Activated T-cell treated with anti-CD3 and anti-CD28 coated beads, Interleukin-2, amount 50 U/mL, for 72 hours (primary cell): ENCODE measurements at regions not wholly inside any gene's neighbourhood (a gene's known extent, or its start where the extent isn't known, plus 50 kb on each side); places are given as distances from the start of the nearest gene placed in this dataset.
A peak's percentile ranks its signal among the peaks of the same experiment; 100 is the strongest.

Experiments
- ATAC-seq, 2 donors: fragments of 150-1000 bp; cut with Tn5 transposase; replicated peaks in 1 of 2; 2 replicates each; pipeline ENCODE4 v1.10.0; 2021; ENCODE audit warnings: moderate library complexity in 2 of 2, mild to moderate bottlenecking in 1 of 2
- DNase-seq, 2 donors: peaks; one replicate each; pipeline ENCODE4 v3.0.0; 2021 to 2022; ENCODE audit warnings: mixed read lengths in 1 of 2
- H3K27ac Mint-ChIP-seq: one replicate; pipeline ENCODE4 v1.8.0; 2022; ENCODE audit warnings: mild to moderate bottlenecking, moderate library complexity, mixed read lengths
- H3K27me3 Mint-ChIP-seq: one replicate; pipeline ENCODE4 v1.8.0; 2022; ENCODE audit warnings: low read depth, mixed read lengths
- H3K36me3 Mint-ChIP-seq, 2 donors: one replicate each; pipeline ENCODE4 v1.8.0; 2022; ENCODE audit warnings: mixed read lengths in 2 of 2, mild to moderate bottlenecking in 1 of 2; ENCODE audit not compliant: insufficient read depth in 2 of 2
- H3K4me1 Mint-ChIP-seq: one replicate; pipeline ENCODE4 v1.8.0; 2022; ENCODE audit warnings: low read depth, mixed read lengths
- H3K4me3 Mint-ChIP-seq, 2 donors: one replicate each; pipeline ENCODE4 v1.8.0; 2022; ENCODE audit warnings: mild to moderate bottlenecking in 2 of 2, mixed read lengths in 2 of 2, moderate library complexity in 2 of 2
- H3K9me3 Mint-ChIP-seq, 2 donors: one replicate each; pipeline ENCODE4 v1.8.0; 2022; ENCODE audit warnings: mixed read lengths in 2 of 2

GRCh38 chr1:48105165-48105564 is 108.0 kb upstream of the TRABD2B start:
- no peak overlapping the region for H3K27ac Mint-ChIP-seq
- ATAC-seq, result no peak
- peaks cover 14% of the 10 kb centered on the region for H3K27me3 Mint-ChIP-seq
- peaks cover 8% of the 10 kb centered on the region for H3K4me1 Mint-ChIP-seq
- H3K36me3 Mint-ChIP-seq, result no peaks in the 10 kb centered on the region
- no peak overlapping the region for H3K4me3 Mint-ChIP-seq
- DNase-seq, result no peak
- no peaks in the 10 kb centered on the region for H3K9me3 Mint-ChIP-seq

- H3K36me3 Mint-ChIP-seq, result no peaks in the 10 kb centered on the region
- no peaks in the 10 kb centered on the region for H3K9me3 Mint-ChIP-seq
- peaks cover 8% of the 10 kb centered on the region for H3K4me1 Mint-ChIP-seq
- no peak for ATAC-seq
- H3K27ac Mint-ChIP-seq, result no peak overlapping the region
- H3K27me3 Mint-ChIP-seq, result peaks cover 9% of the 10 kb centered on the region
- DNase-seq, result no peak
- no peak overlapping the region for H3K4me3 Mint-ChIP-seq
Measured at GRCh38 chr1:48103495-48103894, 106.3 kb upstream of the TRABD2B start.

- Mint-ChIP-seq H3K9me3 (no peaks in the 10 kb centered on the region), H3K27ac (no peak overlapping the region), H3K27me3 (peaks cover 16% of the 10 kb centered on the region), H3K4me1 (peaks cover 6% of the 10 kb centered on the region), H3K36me3 (no peaks in the 10 kb centered on the region), H3K4me3 (no peak overlapping the region)
- DNase-seq (no peak), ATAC-seq (no peak)
Measured at GRCh38 chr1:48102766-48103165, 105.6 kb upstream of the TRABD2B start.

DNA sequence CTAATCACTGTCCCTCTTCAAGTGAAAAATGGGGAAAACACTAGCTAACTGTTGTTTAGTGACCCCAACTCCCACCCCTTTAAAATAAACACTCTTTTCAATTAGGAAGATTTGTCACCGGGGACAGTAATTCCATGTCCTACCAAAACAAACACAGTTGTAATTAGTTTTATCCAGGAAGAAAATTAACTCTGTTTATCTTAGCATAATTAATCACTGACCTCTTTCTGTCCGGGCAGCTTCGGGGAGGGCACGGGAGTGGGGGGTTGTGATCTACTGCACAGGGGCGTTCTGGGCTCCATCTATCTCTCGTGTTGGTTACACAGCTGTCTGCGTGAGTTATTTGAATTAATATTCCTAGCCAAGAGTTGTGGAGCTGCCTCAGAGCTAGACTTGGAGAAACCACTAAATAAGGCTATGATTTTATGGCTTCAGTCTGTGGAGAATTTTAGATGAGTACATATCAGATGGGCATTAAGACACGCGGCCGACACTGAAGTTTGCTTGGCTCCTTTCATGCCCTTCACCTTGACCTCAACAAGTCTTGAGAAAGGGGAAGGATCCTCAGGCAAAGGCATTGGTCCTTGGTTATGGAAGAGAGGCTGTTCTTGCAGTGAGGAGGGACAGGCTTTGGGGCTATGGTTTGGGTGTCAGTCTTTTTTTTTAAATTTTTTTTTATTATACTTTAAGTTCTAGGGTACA is 102.0 kb upstream of the TRABD2B start:
- ATAC-seq (no peak), DNase-seq (no peak)
- Mint-ChIP-seq H3K4me3 (no peak overlapping the region), H3K4me1 (peaks cover under 1% of the 10 kb centered on the region), H3K27ac (no peak overlapping the region), H3K36me3 (no peaks in the 10 kb centered on the region), H3K27me3 (peaks cover 36% of the 10 kb centered on the region), H3K9me3 (no peaks in the 10 kb centered on the region)

GRCh38 chr1:48093696-48094528 is 96.7 kb upstream of the TRABD2B start:
- Mint-ChIP-seq H3K36me3 (no peaks in the 10 kb centered on the region), H3K27ac (no peak overlapping the region), H3K9me3 (no peaks in the 10 kb centered on the region), H3K27me3 (peaks cover 66% of the 10 kb centered on the region), H3K4me1 (peaks cover 8% of the 10 kb centered on the region), H3K4me3 (peak overlapping the region; percentile 71)
- ATAC-seq (peak; percentile 90 to 92), DNase-seq (peak; percentile 77)

DNA sequence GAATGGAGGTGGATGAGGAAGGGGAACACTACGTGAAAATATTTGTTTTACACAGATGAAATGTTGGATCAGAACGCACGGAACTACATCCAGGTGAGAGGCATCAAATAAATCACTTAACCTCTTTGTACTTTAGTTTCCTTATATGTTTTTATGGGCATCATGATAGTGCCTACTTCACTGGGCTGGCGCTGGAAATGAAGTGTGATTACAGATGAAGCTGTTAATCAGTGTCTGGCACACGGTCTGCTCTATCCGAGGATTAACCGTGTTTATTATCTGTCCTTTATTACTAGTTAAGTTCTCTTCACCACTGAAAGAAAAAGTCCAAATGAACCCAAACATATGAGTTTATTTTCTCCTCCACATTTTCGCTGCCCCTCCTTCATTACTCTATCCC is 96.0 kb upstream of the TRABD2B start:
- Mint-ChIP-seq H3K36me3 (no peaks in the 10 kb centered on the region), H3K4me1 (peaks cover 8% of the 10 kb centered on the region), H3K27me3 (peaks cover 58% of the 10 kb centered on the region), H3K27ac (no peak overlapping the region), H3K9me3 (no peaks in the 10 kb centered on the region), H3K4me3 (no peak overlapping the region)
- no peak for DNase-seq
- no peak for ATAC-seq

DNA sequence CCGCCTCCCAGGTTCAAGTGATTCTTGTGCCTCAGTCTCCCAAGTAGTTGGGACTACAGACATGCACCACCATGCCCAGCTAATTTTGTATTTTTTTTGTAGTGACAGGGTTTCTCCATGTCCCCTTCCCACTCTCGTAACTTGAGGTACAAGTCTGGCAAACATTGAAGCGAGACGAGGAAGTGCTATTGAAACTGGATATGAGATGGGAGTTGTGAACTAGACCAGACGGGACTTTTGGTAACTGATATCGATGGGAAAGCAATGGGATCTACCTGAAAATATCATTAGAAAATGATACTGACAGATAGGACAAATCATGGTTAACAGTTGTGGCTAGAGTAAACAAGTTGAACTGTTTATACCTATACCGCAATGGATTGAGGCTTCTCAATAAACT is 95.2 kb upstream of the TRABD2B start:
- no peak overlapping the region for H3K27ac Mint-ChIP-seq
- ATAC-seq (no peak), DNase-seq (no peak)
- H3K36me3 Mint-ChIP-seq, result no peaks in the 10 kb centered on the region
- H3K4me1 Mint-ChIP-seq, result peaks cover 8% of the 10 kb centered on the region
- no peaks in the 10 kb centered on the region for H3K9me3 Mint-ChIP-seq
- no peak overlapping the region for H3K4me3 Mint-ChIP-seq
- H3K27me3 Mint-ChIP-seq, result peaks cover 51% of the 10 kb centered on the region

DNA sequence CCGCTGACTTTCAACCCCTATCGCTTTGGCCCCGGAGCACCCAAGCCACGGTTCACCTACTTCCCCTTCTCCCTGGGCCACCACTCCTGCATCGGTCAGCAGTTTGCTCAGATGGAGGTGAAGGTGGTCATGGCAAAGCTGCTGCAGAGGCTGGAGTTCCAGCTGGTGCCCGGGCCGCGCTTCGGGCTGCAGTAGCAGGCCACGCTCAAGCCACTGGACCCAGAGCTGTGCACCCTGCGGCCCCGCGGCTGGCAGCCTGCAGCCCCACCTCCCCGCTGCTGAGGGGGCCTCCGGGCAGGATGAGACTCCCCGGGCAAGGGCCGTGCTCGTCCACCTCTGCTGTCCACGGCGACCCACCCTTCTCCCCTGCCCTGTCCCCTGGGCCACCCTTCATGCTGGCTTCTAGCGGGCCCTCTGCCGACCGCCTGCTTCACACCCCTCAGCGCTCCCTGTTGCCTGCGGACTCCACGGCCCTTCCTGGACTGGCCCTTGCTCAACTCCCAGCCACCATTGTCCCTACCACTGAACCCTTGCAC is 92.2 kb upstream of the TRABD2B start:
- Mint-ChIP-seq H3K4me1 (peaks cover 8% of the 10 kb centered on the region), H3K36me3 (no peaks in the 10 kb centered on the region), H3K27ac (no peak overlapping the region), H3K9me3 (no peaks in the 10 kb centered on the region), H3K4me3 (no peak overlapping the region), H3K27me3 (peaks cover 41% of the 10 kb centered on the region)
- DNase-seq (no peak), ATAC-seq (no peak)

GRCh38 chr1:48084826-48085225 is 87.6 kb upstream of the TRABD2B start:
- no peak for ATAC-seq
- no peak overlapping the region for H3K27ac Mint-ChIP-seq
- no peak overlapping the region for H3K4me3 Mint-ChIP-seq
- peaks cover 5% of the 10 kb centered on the region for H3K27me3 Mint-ChIP-seq
- H3K36me3 Mint-ChIP-seq, result no peaks in the 10 kb centered on the region
- DNase-seq, result no peak
- H3K9me3 Mint-ChIP-seq, result no peaks in the 10 kb centered on the region
- no peaks in the 10 kb centered on the region for H3K4me1 Mint-ChIP-seq

DNA sequence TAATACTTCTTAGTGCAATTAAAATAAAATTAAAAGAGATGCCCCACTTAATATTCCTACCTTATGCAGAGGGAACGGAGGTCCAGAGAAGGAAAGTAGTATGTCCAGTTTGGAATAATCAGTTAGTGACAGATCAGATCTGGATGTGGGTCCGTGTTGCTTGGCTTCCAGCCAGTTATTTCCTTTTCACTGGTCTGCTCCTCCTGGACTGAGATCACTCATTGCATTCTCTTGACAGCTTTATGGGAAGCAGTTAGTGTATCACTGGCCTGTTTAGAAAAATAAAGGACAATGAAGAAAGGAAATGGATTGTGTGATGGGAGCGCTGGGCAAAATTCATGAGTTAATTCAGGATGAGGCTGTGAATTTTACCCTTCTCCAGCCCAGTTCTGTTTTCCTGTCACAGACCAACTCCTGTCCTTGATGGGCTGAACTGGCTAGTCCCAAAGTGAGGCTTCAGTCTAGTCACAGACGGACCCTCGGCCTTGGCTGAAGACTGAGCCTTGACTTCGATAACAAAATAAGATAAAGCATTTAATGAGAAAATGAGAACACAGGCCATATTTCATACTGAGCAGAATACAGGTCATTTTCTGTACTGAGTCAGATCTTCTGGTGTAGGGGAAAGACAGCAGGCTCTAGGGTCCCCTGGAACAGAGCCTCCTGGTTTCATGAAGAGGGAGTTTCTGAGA is 85.2 kb upstream of the TRABD2B start:
- H3K27ac Mint-ChIP-seq, result no peak overlapping the region
- H3K36me3 Mint-ChIP-seq, result no peaks in the 10 kb centered on the region
- H3K9me3 Mint-ChIP-seq, result no peaks in the 10 kb centered on the region
- ATAC-seq (no peak), DNase-seq (no peak)
- H3K4me3 Mint-ChIP-seq, result no peak overlapping the region
- H3K4me1 Mint-ChIP-seq, result no peaks in the 10 kb centered on the region
- H3K27me3 Mint-ChIP-seq, result peaks cover 5% of the 10 kb centered on the region

DNA sequence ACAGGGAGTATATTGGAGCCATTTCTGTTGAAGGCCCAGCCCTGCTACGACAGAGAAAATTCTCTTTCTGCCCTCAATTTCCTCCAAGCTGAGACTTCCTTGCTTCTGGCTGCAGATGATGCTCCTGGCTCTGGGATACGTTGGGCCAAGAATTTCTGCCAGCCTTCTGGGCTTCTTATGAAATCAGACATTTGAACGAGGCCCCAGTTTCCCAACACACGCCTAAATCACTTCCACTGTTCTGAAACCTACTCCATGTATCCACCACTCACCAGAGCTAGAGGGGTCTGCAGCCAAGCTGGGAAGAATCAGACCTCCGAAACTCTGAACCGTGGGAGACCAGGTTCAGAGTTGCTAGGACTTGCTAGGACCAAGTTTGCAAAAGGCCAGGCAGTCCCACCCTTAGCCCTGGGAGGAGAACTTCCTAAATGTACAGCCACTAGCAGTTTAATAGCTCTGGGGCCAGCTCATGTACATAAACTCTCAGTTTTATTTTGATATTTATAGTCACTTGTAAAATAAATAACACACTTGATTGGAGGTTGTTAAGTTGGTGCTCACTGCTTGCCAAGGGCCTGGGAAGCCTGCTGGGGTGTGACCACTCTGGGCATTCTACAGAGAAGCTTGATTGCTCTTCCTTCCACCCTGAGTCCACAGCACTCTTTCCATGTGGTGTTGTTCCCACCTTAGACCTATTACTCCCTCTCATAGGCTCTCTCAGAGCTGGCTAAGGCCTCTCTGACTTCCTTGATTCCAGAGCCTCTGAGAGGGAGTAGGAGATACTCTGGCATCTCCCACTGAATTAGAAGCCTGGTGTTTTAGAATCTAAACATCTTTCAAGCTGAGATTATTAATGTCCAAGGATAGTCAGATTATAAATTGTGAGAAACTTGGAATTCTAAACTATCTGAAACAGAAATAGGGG is 83.4 kb upstream of the TRABD2B start:
- ATAC-seq (no peak), DNase-seq (no peak)
- no peaks in the 10 kb centered on the region for H3K9me3 Mint-ChIP-seq
- no peaks in the 10 kb centered on the region for H3K4me1 Mint-ChIP-seq
- no peak overlapping the region for H3K27ac Mint-ChIP-seq
- H3K27me3 Mint-ChIP-seq, result peaks cover 9% of the 10 kb centered on the region
- H3K36me3 Mint-ChIP-seq, result no peaks in the 10 kb centered on the region
- H3K4me3 Mint-ChIP-seq, result no peak overlapping the region

GRCh38 chr1:48079096-48079495 is 81.9 kb upstream of the TRABD2B start:
- DNase-seq (no peak), ATAC-seq (no peak)
- H3K4me1 Mint-ChIP-seq, result no peaks in the 10 kb centered on the region
- no peaks in the 10 kb centered on the region for H3K9me3 Mint-ChIP-seq
- peaks cover 9% of the 10 kb centered on the region for H3K27me3 Mint-ChIP-seq
- H3K27ac Mint-ChIP-seq, result no peak overlapping the region
- no peaks in the 10 kb centered on the region for H3K36me3 Mint-ChIP-seq
- no peak overlapping the region for H3K4me3 Mint-ChIP-seq
